ENCODE measurements at regions not wholly inside any gene's neighbourhood (a gene's known extent, or its start where the extent isn't known, plus 50 kb on each side); places are given as distances from the start of the nearest gene placed in this dataset.

GRCh38 chr22:27308513-27308912 is 493.0 kb downstream of the MN1 start:
- no peak for TF ChIP-seq POLR2A (IDR thresholded peaks at IDR 0.05)
- TF ChIP-seq, protein P1, sequence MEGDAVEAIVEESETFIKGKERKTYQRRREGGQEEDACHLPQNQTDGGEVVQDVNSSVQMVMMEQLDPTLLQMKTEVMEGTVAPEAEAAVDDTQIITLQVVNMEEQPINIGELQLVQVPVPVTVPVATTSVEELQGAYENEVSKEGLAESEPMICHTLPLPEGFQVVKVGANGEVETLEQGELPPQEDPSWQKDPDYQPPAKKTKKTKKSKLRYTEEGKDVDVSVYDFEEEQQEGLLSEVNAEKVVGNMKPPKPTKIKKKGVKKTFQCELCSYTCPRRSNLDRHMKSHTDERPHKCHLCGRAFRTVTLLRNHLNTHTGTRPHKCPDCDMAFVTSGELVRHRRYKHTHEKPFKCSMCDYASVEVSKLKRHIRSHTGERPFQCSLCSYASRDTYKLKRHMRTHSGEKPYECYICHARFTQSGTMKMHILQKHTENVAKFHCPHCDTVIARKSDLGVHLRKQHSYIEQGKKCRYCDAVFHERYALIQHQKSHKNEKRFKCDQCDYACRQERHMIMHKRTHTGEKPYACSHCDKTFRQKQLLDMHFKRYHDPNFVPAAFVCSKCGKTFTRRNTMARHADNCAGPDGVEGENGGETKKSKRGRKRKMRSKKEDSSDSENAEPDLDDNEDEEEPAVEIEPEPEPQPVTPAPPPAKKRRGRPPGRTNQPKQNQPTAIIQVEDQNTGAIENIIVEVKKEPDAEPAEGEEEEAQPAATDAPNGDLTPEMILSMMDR (IDR thresholded peaks at IDR 0.05) = no peak

All from vagina (tissue), 2 donors.